ENCODE measurements at regions not wholly inside any gene's neighbourhood (a gene's known extent, or its start where the extent isn't known, plus 50 kb on each side); places are given as distances from the start of the nearest gene placed in this dataset.

DNA sequence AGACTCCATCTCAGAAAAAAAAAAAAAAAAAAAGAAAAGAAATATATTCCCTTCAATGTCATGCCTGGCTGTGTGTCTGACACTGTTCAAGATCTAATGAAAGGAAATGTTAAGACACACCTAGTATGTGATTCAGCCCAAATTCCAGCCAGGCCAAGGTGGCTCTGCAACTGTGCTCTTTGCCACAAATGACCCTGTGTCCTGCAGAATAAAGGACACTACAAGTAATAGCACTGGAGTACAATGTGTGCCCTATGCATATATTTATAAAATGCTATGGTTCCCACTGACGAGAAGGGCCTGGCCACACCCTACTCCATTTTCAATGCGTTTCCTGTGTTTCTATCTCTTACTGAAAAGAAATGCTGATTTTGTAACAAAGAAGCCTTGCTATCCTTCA is 98.0 kb upstream of the SORBS2 start:
- intact Hi-C loops (cut with micrococcal nuclease): no loop called here
- no peak overlapping the region for H3K4me3 Mint-ChIP-seq
- TF ChIP-seq, protein P1, sequence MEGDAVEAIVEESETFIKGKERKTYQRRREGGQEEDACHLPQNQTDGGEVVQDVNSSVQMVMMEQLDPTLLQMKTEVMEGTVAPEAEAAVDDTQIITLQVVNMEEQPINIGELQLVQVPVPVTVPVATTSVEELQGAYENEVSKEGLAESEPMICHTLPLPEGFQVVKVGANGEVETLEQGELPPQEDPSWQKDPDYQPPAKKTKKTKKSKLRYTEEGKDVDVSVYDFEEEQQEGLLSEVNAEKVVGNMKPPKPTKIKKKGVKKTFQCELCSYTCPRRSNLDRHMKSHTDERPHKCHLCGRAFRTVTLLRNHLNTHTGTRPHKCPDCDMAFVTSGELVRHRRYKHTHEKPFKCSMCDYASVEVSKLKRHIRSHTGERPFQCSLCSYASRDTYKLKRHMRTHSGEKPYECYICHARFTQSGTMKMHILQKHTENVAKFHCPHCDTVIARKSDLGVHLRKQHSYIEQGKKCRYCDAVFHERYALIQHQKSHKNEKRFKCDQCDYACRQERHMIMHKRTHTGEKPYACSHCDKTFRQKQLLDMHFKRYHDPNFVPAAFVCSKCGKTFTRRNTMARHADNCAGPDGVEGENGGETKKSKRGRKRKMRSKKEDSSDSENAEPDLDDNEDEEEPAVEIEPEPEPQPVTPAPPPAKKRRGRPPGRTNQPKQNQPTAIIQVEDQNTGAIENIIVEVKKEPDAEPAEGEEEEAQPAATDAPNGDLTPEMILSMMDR (IDR thresholded peaks at IDR 0.05): no peak
- no peak for TF ChIP-seq EZH2 (IDR thresholded peaks at IDR 0.05; ENCODE audit: borderline replicate concordance, insufficient read depth, low read depth, low read length, poor library complexity, severe bottlenecking)
- H3K9me3 Mint-ChIP-seq (ENCODE audit: insufficient read depth): no peaks in the 10 kb centered on the region
- POLR2A ChIA-PET: no interaction called here
- CTCF ChIA-PET: no interaction called here
- H3K4me1 Mint-ChIP-seq: no peaks in the 10 kb centered on the region
- H3K27me3 Mint-ChIP-seq: peaks cover 6% of the 10 kb centered on the region
- Histone ChIP-seq H3K9ac (ENCODE audit: low read length) (no peak overlapping the region), H3K27ac (ENCODE audit: low read length in 2 of 2) (no peak overlapping the region), H2AFZ (ENCODE audit: insufficient read depth, low read depth, low read length, poor library complexity, severe bottlenecking) (no peak overlapping the region), H3K4me1 (ENCODE audit: control insufficient read depth in 2 of 2, insufficient read depth in 2 of 2, low read length in 2 of 2) (no peaks in the 10 kb centered on the region), H4K20me1 (ENCODE audit: control insufficient read depth, insufficient read depth, low read length, poor library complexity, severe bottlenecking) (no peaks in the 10 kb centered on the region), H3K9me3 (ENCODE audit: control extremely low read depth in 1 of 3, control insufficient read depth in 2 of 3, insufficient read depth in 1 of 3, low read length in 2 of 3) (peaks cover 0 to 1% (median 0%) of the 10 kb centered on the region in 3 donors), H3K36me3 (replicated peaks in 1 of 2; ENCODE audit: control extremely low read depth in 1 of 2, control insufficient read depth in 1 of 2, extremely low read depth in 1 of 2, insufficient read depth in 2 of 2, low read length in 1 of 2) (no peaks in the 10 kb centered on the region), H3K79me2 (ENCODE audit: control insufficient read depth, insufficient read depth, low read length) (no peaks in the 10 kb centered on the region), H3K4me2 (replicated peaks; ENCODE audit: low read depth, low read length, poor library complexity, severe bottlenecking) (no peak overlapping the region), H3K27me3 (replicated peaks in 1 of 4; ENCODE audit: control extremely low read depth in 1 of 4, control insufficient read depth in 3 of 4, insufficient read depth in 4 of 4, low read length in 3 of 4) (no peaks in the 10 kb centered on the region), H3K4me3 (ENCODE audit: control extremely low read depth in 1 of 5, extremely low read depth in 1 of 5, insufficient read depth in 1 of 5, low read depth in 2 of 5, low read length in 4 of 5) (no peak overlapping the region)
- no peak overlapping the region for H3K27ac Mint-ChIP-seq
- no peak for DNase-seq
- ATAC-seq (ENCODE audit: low read depth): no peak
- WGBS (ENCODE audit: insufficient coverage): 100% methylated on average over 1 of the region's 2 CpGs

DNA sequence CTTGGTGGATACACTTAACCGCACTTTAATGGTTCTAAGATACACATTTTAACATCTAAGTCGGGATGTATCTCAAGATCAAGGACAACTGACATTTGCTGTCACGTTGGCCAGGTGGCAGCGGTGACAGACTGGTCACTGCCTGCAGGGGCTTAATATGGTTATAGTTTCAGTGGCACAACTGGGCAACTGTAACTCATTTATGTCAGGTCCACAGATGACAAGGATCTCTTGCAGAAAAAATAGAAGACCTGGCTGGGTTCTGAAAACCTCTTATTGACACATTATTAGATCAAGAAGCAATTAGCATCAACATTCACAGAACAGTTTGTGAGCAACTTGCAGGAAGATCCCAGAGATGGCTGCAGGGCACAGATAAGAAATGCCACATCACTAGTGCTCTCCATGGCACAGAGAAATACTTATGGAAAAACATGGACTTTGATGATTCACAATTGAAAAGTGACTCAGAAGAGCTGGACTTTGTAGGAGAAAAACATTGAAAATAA is 99.6 kb upstream of the SORBS2 start:
- ATAC-seq (ENCODE audit: low read depth) (no peak), DNase-seq (no peak)
- Mint-ChIP-seq H3K4me1 (no peaks in the 10 kb centered on the region), H3K27ac (no peak overlapping the region), H3K27me3 (peaks cover 13% of the 10 kb centered on the region), H3K4me3 (no peak overlapping the region), H3K9me3 (ENCODE audit: insufficient read depth) (no peaks in the 10 kb centered on the region)
- peaks cover 0 to 1% (median 0%) of the 10 kb centered on the region in 3 donors for H3K9me3 ChIP-seq (ENCODE audit: control extremely low read depth in 1 of 3, control insufficient read depth in 2 of 3, insufficient read depth in 1 of 3, low read length in 2 of 3)
- intact Hi-C loops (cut with micrococcal nuclease): no loop called here
- H2AFZ ChIP-seq (ENCODE audit: insufficient read depth, low read depth, low read length, poor library complexity, severe bottlenecking): no peak overlapping the region
- no peak overlapping the region for H3K27ac ChIP-seq (ENCODE audit: low read length in 2 of 2)
- H3K4me2 ChIP-seq (replicated peaks; ENCODE audit: low read depth, low read length, poor library complexity, severe bottlenecking): no peak overlapping the region
- WGBS (ENCODE audit: insufficient coverage): 90% methylated on average over 2 of the region's 4 CpGs
- no peaks in the 10 kb centered on the region for H3K27me3 ChIP-seq (replicated peaks in 1 of 4; ENCODE audit: control extremely low read depth in 1 of 4, control insufficient read depth in 3 of 4, insufficient read depth in 4 of 4, low read length in 3 of 4)
- H3K36me3 ChIP-seq (replicated peaks in 1 of 2; ENCODE audit: control extremely low read depth in 1 of 2, control insufficient read depth in 1 of 2, extremely low read depth in 1 of 2, insufficient read depth in 2 of 2, low read length in 1 of 2): no peaks in the 10 kb centered on the region
- no peak overlapping the region for H3K9ac ChIP-seq (ENCODE audit: low read length)
- TF ChIP-seq, protein P1 (IDR thresholded peaks at IDR 0.05): no peak
- no peaks in the 10 kb centered on the region for H3K4me1 ChIP-seq (ENCODE audit: control insufficient read depth in 2 of 2, insufficient read depth in 2 of 2, low read length in 2 of 2)
- no peaks in the 10 kb centered on the region for H4K20me1 ChIP-seq (ENCODE audit: control insufficient read depth, insufficient read depth, low read length, poor library complexity, severe bottlenecking)
- ChIA-PET POLR2A (no interaction called here), CTCF (no interaction called here)
- H3K4me3 ChIP-seq (ENCODE audit: control extremely low read depth in 1 of 5, extremely low read depth in 1 of 5, insufficient read depth in 1 of 5, low read depth in 2 of 5, low read length in 4 of 5): no peak overlapping the region
- no peaks in the 10 kb centered on the region for H3K79me2 ChIP-seq (ENCODE audit: control insufficient read depth, insufficient read depth, low read length)
